IMR-90 (cell line): ENCODE measurements at regions not wholly inside any gene's neighbourhood (a gene's known extent, or its start where the extent isn't known, plus 50 kb on each side); places are given as distances from the start of the nearest gene placed in this dataset.

Experiments
- BHLHE40 ChIP-seq: fragments of 150-350 bp; IDR thresholded peaks from 2 replicates; pipeline ENCODE4 v1.6.1; 2016; ENCODE audit warnings: mild to moderate bottlenecking, low read depth, low read length
- FOS ChIP-seq: fragments of 150-350 bp; IDR thresholded peaks from 2 replicates; pipeline ENCODE4 v1.6.1; 2016; ENCODE audit warnings: low read depth, low read length
- MXI1 ChIP-seq: IDR thresholded peaks from 2 replicates; pipeline ENCODE4 v1.6.1; 2012; ENCODE audit warnings: low read depth, mild to moderate bottlenecking, low read length, moderate library complexity, borderline replicate concordance
- NFE2L2 ChIP-seq: fragments of 150-350 bp; IDR thresholded peaks from 2 replicates; pipeline ENCODE4 v1.6.1; 2016; ENCODE audit warnings: low read depth, mild to moderate bottlenecking, low read length
- POLR2A ChIP-seq: IDR thresholded peaks from 2 replicates; pipeline ENCODE4 v1.6.1; 2012; ENCODE audit warnings: mild to moderate bottlenecking, low read depth, low read length
- RFX5 ChIP-seq: IDR thresholded peaks from 2 replicates; pipeline ENCODE4 v1.8.0; 2012; ENCODE audit warnings: low read depth, mild to moderate bottlenecking, low read length, moderate library complexity
- TF ChIP-seq, protein P1 (sequence below): conservative IDR thresholded peaks from 2 replicates; pipeline ENCODE4 v1.5.1; 2012; ENCODE audit warnings: mild to moderate bottlenecking, low read depth, low read length, improper control_type of control experiment

DNA sequence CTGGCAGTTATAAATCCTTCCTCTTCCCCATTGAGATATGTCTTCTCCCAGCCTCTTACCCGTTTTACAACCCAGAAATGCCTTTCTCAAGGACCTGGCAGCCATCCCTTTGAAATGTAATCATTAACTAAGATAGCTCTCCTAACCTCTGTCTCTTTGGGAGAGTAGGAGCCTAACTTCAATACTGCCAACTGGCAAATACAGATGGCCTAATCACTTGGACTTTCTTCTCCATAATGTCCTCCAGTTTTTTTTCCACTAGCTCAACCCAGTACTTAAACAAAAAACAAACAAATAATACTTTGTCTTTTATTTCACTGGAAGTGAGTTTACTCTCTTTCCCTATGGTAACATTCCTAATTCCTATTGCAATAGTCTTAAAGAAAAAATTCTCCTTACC, 1391.1 kb downstream of the SUCLG1 start:
- no peak for TF ChIP-seq MXI1
- TF ChIP-seq, protein P1, sequence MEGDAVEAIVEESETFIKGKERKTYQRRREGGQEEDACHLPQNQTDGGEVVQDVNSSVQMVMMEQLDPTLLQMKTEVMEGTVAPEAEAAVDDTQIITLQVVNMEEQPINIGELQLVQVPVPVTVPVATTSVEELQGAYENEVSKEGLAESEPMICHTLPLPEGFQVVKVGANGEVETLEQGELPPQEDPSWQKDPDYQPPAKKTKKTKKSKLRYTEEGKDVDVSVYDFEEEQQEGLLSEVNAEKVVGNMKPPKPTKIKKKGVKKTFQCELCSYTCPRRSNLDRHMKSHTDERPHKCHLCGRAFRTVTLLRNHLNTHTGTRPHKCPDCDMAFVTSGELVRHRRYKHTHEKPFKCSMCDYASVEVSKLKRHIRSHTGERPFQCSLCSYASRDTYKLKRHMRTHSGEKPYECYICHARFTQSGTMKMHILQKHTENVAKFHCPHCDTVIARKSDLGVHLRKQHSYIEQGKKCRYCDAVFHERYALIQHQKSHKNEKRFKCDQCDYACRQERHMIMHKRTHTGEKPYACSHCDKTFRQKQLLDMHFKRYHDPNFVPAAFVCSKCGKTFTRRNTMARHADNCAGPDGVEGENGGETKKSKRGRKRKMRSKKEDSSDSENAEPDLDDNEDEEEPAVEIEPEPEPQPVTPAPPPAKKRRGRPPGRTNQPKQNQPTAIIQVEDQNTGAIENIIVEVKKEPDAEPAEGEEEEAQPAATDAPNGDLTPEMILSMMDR: no peak
- TF ChIP-seq POLR2A: no peak
- no peak for TF ChIP-seq NFE2L2
- TF ChIP-seq BHLHE40: no peak
- no peak for TF ChIP-seq RFX5
- TF ChIP-seq FOS: no peak
